Adrenal gland (tissue), 5 donors: ENCODE measurements at regions not wholly inside any gene's neighbourhood (a gene's known extent, or its start where the extent isn't known, plus 50 kb on each side); places are given as distances from the start of the nearest gene placed in this dataset.

ENCODE experiments used
- CTCF ChIP-seq, 6 experiments: fragments of 450-650 bp in 4 of 6; fragments of 200-600 bp in 2 of 6; sonication (generic) in 1 of 6; IDR thresholded peaks; 1 replicate in 5 of 6; 2 replicates in 1 of 6; pipeline versions ENCODE4 v1.5.1 to v1.8.0; 2016 to 2021; ENCODE audit warnings: antibody characterized with exemption in 6 of 6, mild to moderate bottlenecking in 2 of 6, moderate library complexity in 1 of 6
- POLR2A ChIP-seq, 2 donors: fragments of 450-650 bp; IDR thresholded peaks; one replicate each; pipeline ENCODE4 v1.6.1; 2017; ENCODE audit warnings: antibody characterized with exemption in 2 of 2, mild to moderate bottlenecking in 2 of 2, moderate library complexity in 1 of 2
- donor health status: DM: no; HTN: no; CAD: no.

DNA sequence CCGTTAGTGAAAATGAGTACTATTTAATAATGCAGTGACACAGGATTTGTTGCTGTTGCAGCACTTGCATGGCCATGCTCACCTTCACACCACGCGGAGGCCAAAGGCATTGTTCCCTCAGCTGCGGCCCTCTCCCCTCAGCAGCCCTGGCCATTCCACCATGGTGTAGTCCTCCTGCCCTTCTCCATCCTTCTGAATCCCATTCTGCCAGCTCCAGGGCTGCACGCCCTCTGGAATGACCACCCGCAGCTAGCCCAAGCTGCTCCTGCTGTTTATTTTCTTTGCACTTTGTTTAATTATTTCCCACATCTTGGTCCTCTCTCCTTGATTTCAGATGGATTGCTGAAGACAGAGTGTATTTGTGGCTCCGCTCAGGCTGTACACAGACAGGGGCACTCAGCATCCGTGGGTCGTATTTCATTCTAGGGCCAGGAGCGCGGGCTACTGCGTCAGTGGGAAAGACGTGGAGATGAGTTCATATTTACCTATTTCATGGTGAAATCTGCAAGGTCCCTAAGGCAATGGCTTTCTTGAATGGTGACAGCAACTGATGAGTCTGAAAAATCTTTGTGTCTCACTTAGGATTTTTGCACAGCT, 81.4 kb upstream of the DUSP22 start:
- TF ChIP-seq CTCF (IDR thresholded peaks at IDR 0.05) = no peak
- TF ChIP-seq POLR2A (IDR thresholded peaks at IDR 0.05) = no peak
